Tibial nerve (tissue), 4 donors: ENCODE measurements at regions not wholly inside any gene's neighbourhood (a gene's known extent, or its start where the extent isn't known, plus 50 kb on each side); places are given as distances from the start of the nearest gene placed in this dataset.

Experiments used
- DNase-seq, 2 donors: peaks; one replicate each; pipeline ENCODE4 v3.0.0-alpha.2; 2019; ENCODE audit warnings: low spot score in 2 of 2
- H3K27ac ChIP-seq, 4 donors: fragments of 200-600 bp; sonication (generic) in 3 of 4; one replicate each; pipeline ENCODE4 v1.5.1; 2017 to 2019; ENCODE audit warnings: mild to moderate bottlenecking in 1 of 4
- H3K27me3 ChIP-seq, 2 donors: fragments of 200-600 bp; sonication (generic) in 1 of 2; one replicate each; pipeline versions ENCODE4 v1.5.1 to v1.6.0; 2017 to 2019
- H3K36me3 ChIP-seq, 3 donors: fragments of 200-600 bp; sonication (generic); one replicate each; pipeline ENCODE4 v1.5.1; 2018 to 2019
- H3K4me1 ChIP-seq, 4 donors: fragments of 200-600 bp; sonication (generic) in 3 of 4; one replicate each; pipeline ENCODE4 v1.5.1; 2017 to 2019
- H3K4me3 ChIP-seq, 4 donors: fragments of 200-600 bp; sonication (generic) in 3 of 4; one replicate each; pipeline ENCODE4 v1.5.1; 2017 to 2019; ENCODE audit warnings: mild to moderate bottlenecking in 1 of 4, moderate library complexity in 1 of 4
- H3K9me3 ChIP-seq, 4 donors: fragments of 200-600 bp; sonication (generic) in 3 of 4; one replicate each; pipeline ENCODE4 v1.5.1; 2017 to 2019
- CTCF ChIP-seq, 5 experiments: fragments of 200-600 bp in 3 of 5; fragments of 450-650 bp in 2 of 5; sonication (generic) in 3 of 5; IDR thresholded peaks; one replicate each; pipeline ENCODE4 v1.5.1; 2016 to 2019; ENCODE audit warnings: antibody characterized with exemption in 5 of 5, mild to moderate bottlenecking in 3 of 5, moderate library complexity in 2 of 5
- EP300 ChIP-seq, 2 donors: sonication (generic); formaldehyde crosslinking; IDR thresholded peaks; one replicate each; pipeline ENCODE4 v1.6.1; 2017; ENCODE audit warnings: antibody characterized with exemption in 2 of 2, mild to moderate bottlenecking in 1 of 2
- POLR2A ChIP-seq, 2 donors: fragments of 450-650 bp; IDR thresholded peaks; one replicate each; pipeline ENCODE4 v1.6.1; 2017; ENCODE audit warnings: antibody characterized with exemption in 2 of 2, mild to moderate bottlenecking in 2 of 2, moderate library complexity in 2 of 2
- WGBS, 2 donors: methylation state at CpG; one replicate each; pipeline ENCODE4 v1.1.5; 2018; 5-methylcytosine and 5-hydroxymethylcytosine counted together

- H3K27me3 ChIP-seq = no peaks in the 10 kb centered on the region
- H3K27ac ChIP-seq = no peak overlapping the region
- TF ChIP-seq POLR2A (IDR thresholded peaks at IDR 0.05) (no peak), EP300 (IDR thresholded peaks at IDR 0.05) (no peak), CTCF (IDR thresholded peaks at IDR 0.05) (no peak)
- H3K4me3 ChIP-seq = no peak overlapping the region
- 95 to 97% methylated on average over 2 of the region's 2 CpGs for WGBS, 2 donors
- no peak for DNase-seq
- H3K4me1 ChIP-seq = no peaks in the 10 kb centered on the region
- no peaks in the 10 kb centered on the region for H3K9me3 ChIP-seq
- no peaks in the 10 kb centered on the region for H3K36me3 ChIP-seq
Measured at GRCh38 chr18:24740829-24741228, 280.4 kb downstream of the HRH4 start.

- H3K27ac ChIP-seq = no peak overlapping the region
- H3K9me3 ChIP-seq = no peaks in the 10 kb centered on the region
- TF ChIP-seq CTCF (IDR thresholded peaks at IDR 0.05) (no peak), EP300 (IDR thresholded peaks at IDR 0.05) (no peak), POLR2A (IDR thresholded peaks at IDR 0.05) (no peak)
- no peak overlapping the region for H3K4me3 ChIP-seq
- no peak for DNase-seq
- H3K27me3 ChIP-seq = no peaks in the 10 kb centered on the region
- WGBS, 2 donors = 96 to 98% methylated on average over 1 of the region's 1 CpG
- H3K36me3 ChIP-seq = no peaks in the 10 kb centered on the region
- no peaks in the 10 kb centered on the region for H3K4me1 ChIP-seq
Measured at GRCh38 chr18:24741321-24741720, 280.9 kb downstream of the HRH4 start.

GRCh38 chr18:24741965-24742724 lies 281.7 kb downstream of the HRH4 start:
- no peaks in the 10 kb centered on the region for H3K9me3 ChIP-seq
- no peaks in the 10 kb centered on the region for H3K27me3 ChIP-seq
- TF ChIP-seq POLR2A (IDR thresholded peaks at IDR 0.05) = no peak
- TF ChIP-seq EP300 (IDR thresholded peaks at IDR 0.05) = no peak
- H3K27ac ChIP-seq = no peak overlapping the region
- no peak for DNase-seq
- no peak overlapping the region for H3K4me3 ChIP-seq
- no peaks in the 10 kb centered on the region for H3K4me1 ChIP-seq
- H3K36me3 ChIP-seq = no peaks in the 10 kb centered on the region
- 65 to 68% methylated on average over 5 of the region's 5 CpGs for WGBS, 2 donors

- no peak overlapping the region for H3K4me3 ChIP-seq
- H3K27ac ChIP-seq = no peak overlapping the region
- H3K9me3 ChIP-seq = no peaks in the 10 kb centered on the region
- DNase-seq = no peak
- H3K27me3 ChIP-seq = no peaks in the 10 kb centered on the region
- TF ChIP-seq POLR2A (IDR thresholded peaks at IDR 0.05) (no peak), CTCF (IDR thresholded peaks at IDR 0.05) (no peak), EP300 (IDR thresholded peaks at IDR 0.05) (no peak)
- 72 to 73% methylated on average over 4 of the region's 4 CpGs for WGBS, 2 donors
- no peaks in the 10 kb centered on the region for H3K4me1 ChIP-seq
- no peaks in the 10 kb centered on the region for H3K36me3 ChIP-seq
Measured at GRCh38 chr18:24754583-24755253, 294.3 kb downstream of the HRH4 start.

GRCh38 chr18:24756385-24756784 lies 295.9 kb downstream of the HRH4 start:
- Histone ChIP-seq H3K9me3 (peaks cover 0 to 8% (median 3%) of the 10 kb centered on the region in 4 donors), H3K27me3 (no peaks in the 10 kb centered on the region), H3K27ac (no peak overlapping the region), H3K4me3 (no peak overlapping the region), H3K36me3 (no peaks in the 10 kb centered on the region), H3K4me1 (no peaks in the 10 kb centered on the region)
- TF ChIP-seq EP300 (IDR thresholded peaks at IDR 0.05) (no peak), CTCF (IDR thresholded peaks at IDR 0.05) (no peak), POLR2A (IDR thresholded peaks at IDR 0.05) (no peak)
- no peak for DNase-seq
